Trophoblast cell (in vitro differentiated cells and primary cell): ENCODE measurements at regions not wholly inside any gene's neighbourhood (a gene's known extent, or its start where the extent isn't known, plus 50 kb on each side); places are given as distances from the start of the nearest gene placed in this dataset.
A peak's percentile ranks its signal among the peaks of the same experiment; 100 is the strongest.
"Not testable (repeated sequence)": the region's sequence is repeated elsewhere in the genome, so short reads cannot be mapped to it uniquely, and the experiment has no call there.

Experiments
- DNase-seq, 2 donors: peaks; one replicate each; pipeline ENCODE4 v3.0.0-alpha.2; 2016
- H2AFZ ChIP-seq: 2 replicates; pipeline ENCODE4 v1.6.1; 2013; ENCODE audit warnings: low read length, moderate library complexity, mild to moderate bottlenecking; ENCODE audit not compliant: insufficient read depth, poor library complexity
- H2AK5ac ChIP-seq: 2 replicates; pipeline ENCODE4 v1.6.1; 2013; ENCODE audit warnings: mild to moderate bottlenecking, low read length
- H2BK120ac ChIP-seq: 2 replicates; pipeline ENCODE4 v1.6.1; 2013; ENCODE audit warnings: low read length, mild to moderate bottlenecking, moderate library complexity; ENCODE audit not compliant: insufficient read depth, poor library complexity
- H2BK12ac ChIP-seq: 2 replicates; pipeline ENCODE4 v1.6.1; 2013; ENCODE audit warnings: mild to moderate bottlenecking, low read length, moderate library complexity
- H2BK5ac ChIP-seq: 2 replicates; pipeline ENCODE4 v1.6.1; 2013; ENCODE audit warnings: low read length, low read depth, moderate library complexity, mild to moderate bottlenecking; ENCODE audit not compliant: poor library complexity
- H3K14ac ChIP-seq: 2 replicates; pipeline ENCODE4 v1.6.1; 2013; ENCODE audit warnings: mild to moderate bottlenecking, low read length
- H3K18ac ChIP-seq: 2 replicates; pipeline ENCODE4 v1.6.1; 2013; ENCODE audit warnings: mild to moderate bottlenecking, low read length
- H3K23ac ChIP-seq: 2 replicates; pipeline ENCODE4 v1.6.1; 2013; ENCODE audit warnings: low read length
- H3K27ac ChIP-seq: 2 replicates; pipeline ENCODE4 v1.5.1; 2013; ENCODE audit warnings: low read depth, mild to moderate bottlenecking, inconsistent platforms, low read length, moderate library complexity
- H3K27me3 ChIP-seq: 2 replicates; pipeline ENCODE4 v1.6.1; 2013; ENCODE audit warnings: inconsistent platforms, mild to moderate bottlenecking, low read length, moderate library complexity; ENCODE audit not compliant: insufficient read depth
- H3K36me3 ChIP-seq, 2 experiments: 1 replicate in 1 of 2; 2 replicates in 1 of 2; pipeline ENCODE4 v1.6.1; 2013; ENCODE audit warnings: low read length in 2 of 2, mild to moderate bottlenecking in 2 of 2, moderate library complexity in 1 of 2; ENCODE audit not compliant: insufficient read depth in 2 of 2, control insufficient read depth in 1 of 2
- H3K4ac ChIP-seq: 2 replicates; pipeline ENCODE4 v1.6.1; 2013; ENCODE audit warnings: low read depth, mild to moderate bottlenecking, low read length, moderate library complexity
- H3K4me1 ChIP-seq, 2 experiments: 1 replicate in 1 of 2; 2 replicates in 1 of 2; pipeline ENCODE4 v1.6.1; 2013; ENCODE audit warnings: low read length in 2 of 2, mild to moderate bottlenecking in 2 of 2, moderate library complexity in 1 of 2; ENCODE audit not compliant: insufficient read depth in 2 of 2, control insufficient read depth in 1 of 2
- H3K4me2 ChIP-seq: 2 replicates; pipeline ENCODE4 v1.6.1; 2013; ENCODE audit warnings: inconsistent platforms, mild to moderate bottlenecking, low read length, moderate library complexity
- H3K4me3 ChIP-seq: 2 replicates; pipeline ENCODE4 v1.5.1; 2013; ENCODE audit warnings: mild to moderate bottlenecking, low read depth, low read length, inconsistent platforms
- H3K79me1 ChIP-seq: one replicate; pipeline ENCODE4 v1.6.1; 2013; ENCODE audit warnings: low read length
- H3K79me2 ChIP-seq: 2 replicates; pipeline ENCODE4 v1.6.1; 2013; ENCODE audit warnings: low read length, mild to moderate bottlenecking; ENCODE audit not compliant: control insufficient read depth, insufficient read depth, poor library complexity
- H3K9ac ChIP-seq: 2 replicates; pipeline ENCODE4 v1.6.1; 2013; ENCODE audit warnings: mild to moderate bottlenecking, low read length
- H3K9me3 ChIP-seq: 2 replicates; pipeline ENCODE4 v1.6.1; 2013; ENCODE audit warnings: low read depth, mild to moderate bottlenecking, control low read depth, inconsistent platforms, low read length; ENCODE audit not compliant: insufficient read depth
- H4K12ac ChIP-seq: 2 replicates; pipeline ENCODE4 v1.6.1; 2013; ENCODE audit warnings: low read depth, mild to moderate bottlenecking, low read length, moderate library complexity
- H4K8ac ChIP-seq: 2 replicates; pipeline ENCODE4 v1.6.1; 2013; ENCODE audit warnings: low read depth, mild to moderate bottlenecking, low read length, moderate library complexity
- H4K91ac ChIP-seq: one replicate; pipeline ENCODE4 v1.6.1; 2013; ENCODE audit warnings: low read depth, mild to moderate bottlenecking, low read length, moderate library complexity
- WGBS: extraction: QIAGEN DNeasy Blood & Tissue Kit; methylation state at CpG from one replicate; pipeline ENCODE4 v1.1.7; 2013; ENCODE audit warnings: missing lambda C conversion rate; ENCODE audit not compliant: insufficient read length, insufficient coverage; ENCODE audit errors: extremely low coverage; 5-methylcytosine and 5-hydroxymethylcytosine counted together

- no peak overlapping the region for H3K27ac ChIP-seq
- H3K9me3 ChIP-seq: no peaks in the 10 kb centered on the region
- H3K79me2 ChIP-seq: no peaks in the 10 kb centered on the region
- no peak overlapping the region for H2BK12ac ChIP-seq
- no peak overlapping the region for H3K18ac ChIP-seq
- H4K8ac ChIP-seq: no peak overlapping the region
- H3K4me1 ChIP-seq: no peaks in the 10 kb centered on the region
- no peak overlapping the region for H2AFZ ChIP-seq
- H3K23ac ChIP-seq: no peak overlapping the region
- no peak for DNase-seq
- WGBS: no CpG with 5 or more reads among the region's 4 CpGs
- H3K4me2 ChIP-seq: no peak overlapping the region
- no peak overlapping the region for H3K9ac ChIP-seq
- H2AK5ac ChIP-seq: no peak overlapping the region
- no peaks in the 10 kb centered on the region for H3K36me3 ChIP-seq
- no peak overlapping the region for H3K14ac ChIP-seq
- no peaks in the 10 kb centered on the region for H3K27me3 ChIP-seq
- no peaks in the 10 kb centered on the region for H3K79me1 ChIP-seq
- no peak overlapping the region for H2BK5ac ChIP-seq
- H3K4ac ChIP-seq: no peak overlapping the region
- H4K12ac ChIP-seq: no peak overlapping the region
- no peak overlapping the region for H2BK120ac ChIP-seq
- no peak overlapping the region for H4K91ac ChIP-seq
- H3K4me3 ChIP-seq: no peak overlapping the region
Observed at GRCh38 chr10:36738738-36739431, 386.5 kb upstream of the ANKRD30A start.

GRCh38 chr10:36736311-36736710, 389.1 kb upstream of the ANKRD30A start:
- Histone ChIP-seq H3K4me2 (no peak overlapping the region), H2BK12ac (no peak overlapping the region), H4K12ac (no peak overlapping the region), H3K4ac (no peak overlapping the region), H3K9me3 (no peaks in the 10 kb centered on the region), H3K79me1 (no peaks in the 10 kb centered on the region), H2AFZ (no peak overlapping the region), H3K4me1 (no peaks in the 10 kb centered on the region), H3K27me3 (no peaks in the 10 kb centered on the region), H3K36me3 (no peaks in the 10 kb centered on the region), H2AK5ac (no peak overlapping the region), H2BK120ac (no peak overlapping the region), H3K23ac (no peak overlapping the region), H3K4me3 (no peak overlapping the region), H3K27ac (no peak overlapping the region), H4K91ac (no peak overlapping the region), H3K79me2 (no peaks in the 10 kb centered on the region), H3K18ac (no peak overlapping the region), H3K14ac (no peak overlapping the region), H3K9ac (no peak overlapping the region), H2BK5ac (no peak overlapping the region), H4K8ac (no peak overlapping the region)
- WGBS: no CpG with 5 or more reads among the region's 1 CpG
- no peak for DNase-seq

- not testable (repeated sequence) for H3K36me3 ChIP-seq, H3K27me3 ChIP-seq, H3K4ac ChIP-seq, DNase-seq, H2BK120ac ChIP-seq, H2BK5ac ChIP-seq, H4K12ac ChIP-seq, H3K23ac ChIP-seq, H3K27ac ChIP-seq, H3K14ac ChIP-seq, H3K79me2 ChIP-seq, H2AK5ac ChIP-seq, H3K4me1 ChIP-seq, H3K4me3 ChIP-seq, H3K9ac ChIP-seq, H3K18ac ChIP-seq, H2AFZ ChIP-seq, H4K91ac ChIP-seq, H2BK12ac ChIP-seq, H3K4me2 ChIP-seq, H4K8ac ChIP-seq, H3K9me3 ChIP-seq, H3K79me1 ChIP-seq
- WGBS: no CpG with 5 or more reads among the region's 21 CpGs
Observed at GRCh38 chr10:36734590-36734989, 390.8 kb upstream of the ANKRD30A start.

- DNase-seq: peak; percentile 22 to 48
- no peak overlapping the region for H3K23ac ChIP-seq
- H2BK5ac ChIP-seq: no peak overlapping the region
- H4K91ac ChIP-seq: no peak overlapping the region
- no peaks in the 10 kb centered on the region for H3K4me1 ChIP-seq
- no peaks in the 10 kb centered on the region for H3K9me3 ChIP-seq
- H2BK12ac ChIP-seq: no peak overlapping the region
- H3K4me2 ChIP-seq: no peak overlapping the region
- no peaks in the 10 kb centered on the region for H3K79me1 ChIP-seq
- no peak overlapping the region for H2AK5ac ChIP-seq
- WGBS: no CpG with 5 or more reads among the region's 6 CpGs
- no peak overlapping the region for H3K9ac ChIP-seq
- H4K8ac ChIP-seq: no peak overlapping the region
- H3K36me3 ChIP-seq: no peaks in the 10 kb centered on the region
- no peak overlapping the region for H3K4ac ChIP-seq
- no peak overlapping the region for H3K4me3 ChIP-seq
- H4K12ac ChIP-seq: no peak overlapping the region
- no peak overlapping the region for H3K18ac ChIP-seq
- H3K14ac ChIP-seq: no peak overlapping the region
- H2AFZ ChIP-seq: no peak overlapping the region
- H2BK120ac ChIP-seq: no peak overlapping the region
- H3K27me3 ChIP-seq: no peaks in the 10 kb centered on the region
- H3K79me2 ChIP-seq: no peaks in the 10 kb centered on the region
- H3K27ac ChIP-seq: no peak overlapping the region
Observed at GRCh38 chr10:36730316-36730715, 395.1 kb upstream of the ANKRD30A start.
